G401 (cell line): ENCODE measurements at regions not wholly inside any gene's neighbourhood (a gene's known extent, or its start where the extent isn't known, plus 50 kb on each side); places are given as distances from the start of the nearest gene placed in this dataset.

Experiments used
- DNase-seq: peaks from one replicate; pipeline ENCODE4 v3.0.0-alpha.2; 2015; ENCODE audit warnings: low spot score
- in situ Hi-C: cut with HindIII; loops from 2 replicates; pipeline ENCODE4 v1.10.0; 2016; ENCODE audit warnings: low sequenced_read_pairs, mixed read lengths

- in situ Hi-C loops, result no loop called here
These were observed 229.5 kb downstream of the SPCS3 start for GRCh38 chr4:176549161-176549865.

DNA sequence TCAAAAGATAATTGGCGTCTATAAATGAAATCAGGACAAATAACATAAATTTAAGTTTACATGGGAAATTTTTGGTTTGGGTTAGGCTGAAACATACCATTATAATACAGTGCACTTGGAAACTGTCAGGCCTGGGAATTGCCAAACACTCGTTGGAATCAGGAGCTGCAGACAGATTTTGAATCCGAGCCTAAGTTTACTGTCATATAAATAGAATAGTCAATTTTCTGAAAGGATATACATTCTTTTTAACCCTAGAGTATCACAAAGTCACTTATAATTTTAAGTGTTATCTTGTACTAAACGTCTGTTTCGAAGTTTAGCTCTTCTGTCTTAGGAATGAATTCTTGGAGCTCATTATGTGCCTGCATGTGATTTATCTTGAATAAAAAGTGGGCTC, 234.1 kb downstream of the VEGFC start:
- in situ Hi-C loops, result no loop called here
- DNase-seq, result no peak

More at GRCh38 chr4:176549161-176549865, 229.5 kb downstream of the SPCS3 start:
- DNase-seq, result no peak

DNA sequence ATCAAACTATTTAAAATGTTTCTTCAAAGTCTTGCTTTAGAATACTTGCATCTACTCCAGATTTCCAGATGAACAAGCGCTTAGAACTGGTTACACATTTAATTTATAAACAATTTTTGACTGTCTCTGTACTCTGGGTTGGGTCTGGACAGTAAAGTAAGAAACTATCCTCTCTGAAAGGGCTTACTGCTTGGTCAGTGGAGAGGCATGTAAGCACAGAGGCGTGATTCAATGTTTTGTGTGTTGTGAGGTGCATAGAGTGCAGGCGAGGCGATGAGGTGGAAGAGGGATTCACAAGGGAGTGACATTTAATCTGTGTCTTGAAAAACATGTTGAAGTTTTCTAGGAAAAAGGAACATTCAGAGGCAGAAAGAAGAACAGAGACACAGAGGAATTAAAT, 231.4 kb downstream of the VEGFC start:
- in situ Hi-C loops, result no loop called here
- DNase-seq, result no peak

DNA sequence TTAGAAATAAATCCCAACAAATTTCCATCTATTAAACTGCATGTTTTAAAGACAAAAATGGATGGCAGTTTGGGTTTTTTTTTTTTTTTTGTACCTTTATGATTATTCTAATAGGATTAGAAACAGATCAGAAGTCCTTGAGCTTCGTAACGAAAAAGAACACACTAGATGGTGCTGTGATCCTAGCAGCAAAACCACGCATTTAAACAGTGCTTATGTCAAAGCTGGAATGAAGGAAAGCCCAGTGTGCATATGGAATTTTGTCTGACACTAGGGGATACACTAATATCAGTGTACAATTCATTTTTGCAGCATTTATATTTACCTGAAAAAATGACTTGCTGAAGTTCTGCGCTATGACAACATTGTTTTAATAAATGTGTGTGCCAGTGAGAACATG, 229.1 kb downstream of the VEGFC start:
- in situ Hi-C loops, result no loop called here
- no peak for DNase-seq

- in situ Hi-C loops, result no loop called here
- no peak for DNase-seq
These were observed 227.7 kb downstream of the VEGFC start for GRCh38 chr4:176565049-176565448.

DNA sequence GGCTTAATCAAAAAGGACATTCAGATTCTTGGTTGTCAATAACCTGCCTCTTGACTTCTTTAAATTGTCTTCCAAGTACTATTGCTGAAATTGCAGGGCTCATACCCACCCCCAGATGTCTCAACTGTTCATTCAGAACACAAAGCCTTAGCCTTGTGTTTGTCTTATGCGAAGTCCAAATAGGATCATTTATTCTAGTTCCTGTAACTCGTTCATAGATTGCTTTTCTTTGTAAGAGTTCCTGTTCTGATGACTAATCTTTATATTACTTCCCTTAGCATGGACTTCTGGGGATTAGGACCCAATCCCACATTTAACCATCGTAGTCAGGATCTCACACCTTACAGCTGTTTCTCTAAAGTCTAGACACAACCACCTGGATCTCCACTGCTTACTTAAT, 226.0 kb downstream of the VEGFC start:
- in situ Hi-C loops, result no loop called here
- DNase-seq, result no peak

DNA sequence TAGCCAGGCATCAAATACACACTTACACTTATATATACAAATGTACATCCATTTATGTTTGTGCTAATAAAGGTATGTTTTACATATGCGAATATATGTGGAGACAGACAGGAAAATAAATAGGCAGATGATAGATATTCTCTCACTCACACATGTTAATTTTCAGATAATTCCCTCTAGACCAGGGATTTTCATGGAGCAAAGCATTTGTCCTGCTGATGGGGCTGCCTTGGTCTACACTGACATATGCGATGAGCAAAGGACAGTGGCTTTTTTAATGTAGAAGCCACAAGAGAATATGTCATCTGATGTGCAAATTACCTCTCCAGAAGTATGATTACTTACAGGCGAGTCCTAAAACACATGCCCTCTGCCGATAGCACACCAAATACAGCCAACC, 224.5 kb downstream of the VEGFC start:
- in situ Hi-C loops, result no loop called here
- DNase-seq, result no peak

DNA sequence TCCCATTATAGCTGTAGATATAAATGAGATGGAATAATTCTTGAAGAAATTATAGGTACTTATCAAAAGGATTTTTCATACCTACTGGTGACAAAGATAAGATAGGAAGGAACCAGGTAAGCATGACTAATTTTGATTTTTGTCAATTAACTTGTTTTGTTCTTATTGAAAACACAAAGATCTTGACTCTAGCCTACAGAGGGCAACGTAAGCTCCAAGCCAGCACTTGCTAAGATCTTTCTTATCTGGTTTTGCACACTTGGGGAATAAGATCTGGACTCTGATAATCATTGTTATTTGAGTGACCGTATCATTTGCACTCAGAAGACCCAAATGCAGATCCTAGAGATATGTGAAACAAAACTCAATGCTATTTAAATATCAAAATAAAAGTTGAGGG, 223.4 kb downstream of the VEGFC start:
- in situ Hi-C loops, result no loop called here
- no peak for DNase-seq

DNA sequence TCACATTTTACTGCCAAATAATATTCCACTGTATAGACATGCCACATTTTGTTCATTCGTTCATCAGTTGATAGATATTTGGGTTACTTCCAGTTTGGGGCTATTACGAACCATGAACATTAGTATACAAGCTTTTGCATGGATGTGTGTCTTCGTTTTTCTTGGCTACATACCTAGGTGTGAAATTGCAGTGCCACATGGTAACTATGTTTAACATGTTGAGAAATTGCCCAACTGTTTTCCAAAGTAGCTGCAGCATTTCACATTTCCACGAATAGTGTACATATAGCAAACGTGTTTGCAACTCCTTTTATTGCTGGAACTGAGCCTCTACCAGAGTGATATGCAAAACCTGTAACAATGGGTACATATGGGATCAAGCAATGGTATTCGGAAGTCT, 221.5 kb downstream of the VEGFC start:
- no peak for DNase-seq
- in situ Hi-C loops, result no loop called here

- DNase-seq, result no peak
- in situ Hi-C loops, result no loop called here
These were observed 217.5 kb downstream of the VEGFC start for GRCh38 chr4:176575141-176575730.

- DNase-seq, result no peak
- in situ Hi-C loops, result no loop called here
These were observed 213.5 kb downstream of the VEGFC start for GRCh38 chr4:176579226-176579625.

- no peak for DNase-seq
- in situ Hi-C loops, result no loop called here
These were observed 209.4 kb downstream of the VEGFC start for GRCh38 chr4:176583278-176583677.

GRCh38 chr4:176584031-176584606, 208.6 kb downstream of the VEGFC start:
- in situ Hi-C loops, result no loop called here
- no peak for DNase-seq

GRCh38 chr4:176587920-176588319, 204.8 kb downstream of the VEGFC start:
- DNase-seq, result no peak
- in situ Hi-C loops, result no loop called here

DNA sequence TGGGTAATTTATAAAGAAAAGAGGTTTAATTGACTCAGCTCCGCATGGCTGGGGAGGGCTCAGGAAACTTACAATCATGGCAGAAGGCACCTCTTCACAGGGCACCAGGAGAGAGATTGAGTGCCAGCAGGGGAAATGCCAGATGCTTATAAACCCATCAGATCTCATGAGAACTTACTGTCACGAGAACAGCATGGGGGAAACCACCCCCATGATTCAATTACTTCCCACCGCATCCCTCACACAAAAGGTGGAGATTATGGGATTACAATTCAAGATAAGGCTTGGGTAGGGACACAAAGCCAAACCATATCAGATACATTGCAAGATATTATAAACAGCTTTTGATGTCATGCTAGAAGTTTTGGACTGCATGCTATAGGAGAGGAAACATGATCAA, 204.3 kb downstream of the VEGFC start:
- in situ Hi-C loops, result no loop called here
- no peak for DNase-seq

DNA sequence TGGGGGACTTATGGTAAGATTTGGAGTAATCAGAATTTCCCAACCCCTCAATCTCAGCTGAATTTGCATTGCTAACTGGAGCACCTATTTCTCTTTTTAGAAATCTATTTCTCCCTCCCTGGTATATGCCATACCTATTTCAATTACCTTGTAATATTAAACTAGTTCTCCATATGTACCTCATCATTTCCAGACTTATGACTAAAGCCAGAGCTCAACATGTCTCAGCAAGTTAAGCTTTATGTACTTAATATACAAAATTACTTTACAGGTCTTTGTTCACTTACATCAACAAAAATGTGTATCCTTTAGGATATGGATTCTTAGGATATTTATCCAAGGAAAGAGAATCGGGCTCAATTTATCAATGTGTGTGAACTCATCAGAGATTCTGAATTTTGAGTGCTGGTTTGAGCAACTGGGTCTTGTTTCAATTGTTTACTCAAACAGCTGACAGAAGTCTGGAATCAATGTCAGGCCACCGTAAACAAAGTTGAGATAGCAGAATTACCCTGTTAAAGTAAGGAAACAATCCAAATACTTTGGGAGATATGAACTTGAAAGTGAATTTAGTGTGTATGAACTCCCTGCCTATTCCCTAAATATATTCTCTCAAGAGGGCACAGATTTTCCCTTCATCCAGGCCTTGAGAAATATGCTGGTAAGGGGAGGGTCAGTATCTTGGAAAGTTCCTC, 199.6 kb downstream of the VEGFC start:
- no peak for DNase-seq
- in situ Hi-C loops, result loop anchor here (5.0 kb wide), 1 partner anchor 69 kb away; no protein-coding TSS in a partner anchor

- no peak for DNase-seq
- in situ Hi-C loops, result loop anchor here (5.0 kb wide), 1 partner anchor 68 kb away; no protein-coding TSS in a partner anchor
These were observed 198.8 kb downstream of the VEGFC start for GRCh38 chr4:176593943-176594342.

DNA sequence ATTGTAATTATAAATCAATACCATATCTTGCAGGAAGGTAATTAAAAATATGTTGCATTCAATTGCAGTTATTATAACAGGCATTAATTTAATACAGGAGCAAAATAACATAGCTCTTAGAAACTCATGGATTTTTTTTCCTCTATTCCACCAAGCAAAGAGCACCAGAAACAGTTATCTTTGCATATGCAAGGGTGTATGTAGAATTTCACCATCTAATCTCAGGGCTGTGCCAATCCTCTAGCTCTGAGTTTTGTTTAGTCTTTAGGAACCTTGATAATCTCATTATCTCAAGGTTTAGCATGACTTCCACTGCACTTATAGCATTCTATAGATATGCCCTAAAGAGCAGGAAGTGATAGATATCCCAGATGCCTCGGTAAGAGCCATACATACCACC, 197.5 kb downstream of the VEGFC start:
- no peak for DNase-seq
- in situ Hi-C loops, result no loop called here

- in situ Hi-C loops, result no loop called here
- no peak for DNase-seq
These were observed 191.6 kb downstream of the VEGFC start for GRCh38 chr4:176601124-176601523.

- in situ Hi-C loops, result no loop called here
- no peak for DNase-seq
These were observed 184.9 kb downstream of the VEGFC start for GRCh38 chr4:176607807-176608206.
